SK-N-SH treated with all-trans-retinoic acid at 6 μM for 48 hours (cell line): ENCODE measurements at regions not wholly inside any gene's neighbourhood (a gene's known extent, or its start where the extent isn't known, plus 50 kb on each side); places are given as distances from the start of the nearest gene placed in this dataset.

Experiments
- ATAC-seq: fragments of 200-7000 bp; cut with Tn5 transposase; 3 replicates; pipeline ENCODE4 v1.9.1; 2020; ENCODE audit warnings: mild to moderate bottlenecking, moderate library complexity
- ARNTL ChIP-seq: fragments of 450-650 bp; formaldehyde crosslinking; IDR thresholded peaks from 2 replicates; pipeline ENCODE4 v1.5.0; 2020; ENCODE audit warnings: low read depth, mild to moderate bottlenecking, moderate library complexity, borderline replicate concordance
- BACH2 ChIP-seq: fragments of 250-450 bp; sonication (Bioruptor Pico); IDR thresholded peaks from 2 replicates; pipeline ENCODE4 v1.9.0; 2021; ENCODE audit warnings: mild to moderate bottlenecking, borderline replicate concordance
- CREB5 ChIP-seq: fragments of 250-450 bp; sonication (Bioruptor Pico); IDR thresholded peaks from 2 replicates; pipeline ENCODE4 v1.5.1; 2020; ENCODE audit warnings: low read depth, mild to moderate bottlenecking, moderate library complexity
- CSDC2 ChIP-seq: fragments of 250-450 bp; sonication (Bioruptor Pico); IDR thresholded peaks from 2 replicates; pipeline ENCODE4 v1.5.0; 2020; ENCODE audit warnings: mild to moderate bottlenecking, moderate library complexity
- CSRNP3 ChIP-seq: fragments of 250-450 bp; sonication (Bioruptor Pico); IDR thresholded peaks from 2 replicates; pipeline ENCODE4 v1.5.1; 2021; ENCODE audit warnings: mild to moderate bottlenecking, moderate library complexity
- GLIS3 ChIP-seq: fragments of 250-450 bp; sonication (Bioruptor Pico); IDR thresholded peaks from 2 replicates; pipeline ENCODE4 v1.5.0; 2020; ENCODE audit warnings: mild to moderate bottlenecking, moderate library complexity
- ISL1 ChIP-seq: fragments of 250-450 bp; sonication (Bioruptor Pico); IDR thresholded peaks from 2 replicates; pipeline ENCODE4 v2.1.2; 2022; ENCODE audit warnings: mild to moderate bottlenecking, moderate library complexity
- OSR1 ChIP-seq: fragments of 250-450 bp; sonication (Bioruptor Pico); IDR thresholded peaks from 2 replicates; pipeline ENCODE4 v1.8.0; 2022; ENCODE audit warnings: moderate library complexity, mild to moderate bottlenecking, inconsistent platforms
- PATZ1 ChIP-seq: fragments of 250-450 bp; sonication (Bioruptor Pico); IDR thresholded peaks from 2 replicates; pipeline ENCODE4 v1.8.0; 2020; ENCODE audit warnings: mild to moderate bottlenecking, moderate library complexity, borderline replicate concordance
- POU6F1 ChIP-seq: fragments of 250-450 bp; sonication (Bioruptor Pico); IDR thresholded peaks from 2 replicates; pipeline ENCODE4 v1.8.0; 2021; ENCODE audit warnings: low read depth, mild to moderate bottlenecking, moderate library complexity, borderline replicate concordance
- PPARA ChIP-seq: fragments of 250-450 bp; sonication (Bioruptor Pico); IDR thresholded peaks from 2 replicates; pipeline ENCODE4 v1.5.0; 2020; ENCODE audit warnings: mild to moderate bottlenecking, borderline replicate concordance
- RARB ChIP-seq: fragments of 250-450 bp; sonication (Bioruptor Pico); IDR thresholded peaks from 2 replicates; pipeline ENCODE4 v1.8.0; 2021; ENCODE audit warnings: mild to moderate bottlenecking, moderate library complexity
- SNAI2 ChIP-seq: fragments of 250-450 bp; sonication (Bioruptor Pico); IDR thresholded peaks from 2 replicates; pipeline ENCODE4 v1.5.0; 2020; ENCODE audit warnings: mild to moderate bottlenecking, moderate library complexity
- TCF4 ChIP-seq: fragments of 250-450 bp; sonication (Bioruptor Pico); IDR thresholded peaks from 2 replicates; pipeline ENCODE4 v1.8.0; 2021; ENCODE audit warnings: mild to moderate bottlenecking, moderate library complexity, borderline replicate concordance
- TOX ChIP-seq: fragments of 250-450 bp; sonication (Bioruptor Pico); IDR thresholded peaks from 2 replicates; pipeline ENCODE4 v1.8.0; 2021; ENCODE audit warnings: mild to moderate bottlenecking, moderate library complexity, borderline replicate concordance
- TSHZ2 ChIP-seq: fragments of 250-450 bp; sonication (Bioruptor Pico); IDR thresholded peaks from 2 replicates; pipeline ENCODE4 v1.5.0; 2020; ENCODE audit warnings: mild to moderate bottlenecking, moderate library complexity
- ZC3H10 ChIP-seq: fragments of 250-450 bp; sonication (Bioruptor Pico); IDR thresholded peaks from 2 replicates; pipeline ENCODE4 v1.5.1; 2021; ENCODE audit warnings: mild to moderate bottlenecking, moderate library complexity
- ZFP3 ChIP-seq: fragments of 250-450 bp; sonication (Bioruptor Pico); IDR thresholded peaks from 2 replicates; pipeline ENCODE4 v1.5.0; 2020; ENCODE audit warnings: mild to moderate bottlenecking, moderate library complexity
- ZFP30 ChIP-seq: fragments of 450-650 bp; formaldehyde crosslinking; IDR thresholded peaks from 2 replicates; pipeline ENCODE4 v1.5.0; 2022; ENCODE audit warnings: mild to moderate bottlenecking, moderate library complexity
- ZNF8 ChIP-seq: fragments of 450-650 bp; formaldehyde crosslinking; IDR thresholded peaks from 2 replicates; pipeline ENCODE4 v1.5.0; 2020; ENCODE audit warnings: mild to moderate bottlenecking, moderate library complexity

GRCh38 chr20:24766143-24766527 is 182.9 kb upstream of the CST7 start (continued):
- no peak for TF ChIP-seq CSRNP3 (CRISPR knock-in tag)
- TF ChIP-seq ZFP3 (CRISPR knock-in tag), result no peak
- TF ChIP-seq GLIS3 (CRISPR knock-in tag), result no peak
- TF ChIP-seq ZNF8 (CRISPR knock-in tag), result no peak
- TF ChIP-seq PPARA, result no peak
- TF ChIP-seq CSDC2 (CRISPR knock-in tag), result no peak
- TF ChIP-seq TCF4 (CRISPR knock-in tag), result no peak
- no peak for TF ChIP-seq ZFP30 (CRISPR knock-in tag)
- TF ChIP-seq TOX (CRISPR knock-in tag), result no peak

GRCh38 chr20:24766826-24767622 is 182.0 kb upstream of the CST7 start:
- ATAC-seq, result no peak
- TF ChIP-seq ARNTL (no peak), SNAI2 (no peak), TSHZ2 (CRISPR knock-in tag) (no peak), ISL1 (CRISPR knock-in tag) (no peak), ZC3H10 (CRISPR knock-in tag) (no peak), PPARA (no peak), PATZ1 (CRISPR knock-in tag) (no peak), CSDC2 (CRISPR knock-in tag) (no peak), OSR1 (no peak), BACH2 (CRISPR knock-in tag) (no peak), GLIS3 (CRISPR knock-in tag) (no peak), ZFP3 (CRISPR knock-in tag) (no peak), POU6F1 (no peak), RARB (CRISPR knock-in tag) (no peak), CREB5 (CRISPR knock-in tag) (no peak), CSRNP3 (CRISPR knock-in tag) (no peak)
